ENCODE measurements at regions not wholly inside any gene's neighbourhood (a gene's known extent, or its start where the extent isn't known, plus 50 kb on each side); places are given as distances from the start of the nearest gene placed in this dataset.

GRCh38 chr4:33085709-33086108 is 2365.5 kb downstream of the PCDH7 start:
- Histone ChIP-seq H3K4me1 (ENCODE audit: insufficient read depth, low read length) (no peaks in the 10 kb centered on the region), H3K4me3 (ENCODE audit: low read length) (no peak overlapping the region), H3K36me3 (ENCODE audit: insufficient read depth, low read length) (no peaks in the 10 kb centered on the region), H3K9me3 (ENCODE audit: control insufficient read depth in 1 of 2, insufficient read depth in 1 of 2, low read length in 2 of 2) (peaks cover 3 to 4% of the 10 kb centered on the region in 2 experiments), H3K27me3 (ENCODE audit: control insufficient read depth in 1 of 2, insufficient read depth in 2 of 2, low read length in 2 of 2) (no peaks in the 10 kb centered on the region), H3K27ac (ENCODE audit: low read depth in 1 of 2, low read length in 2 of 2) (no peak overlapping the region)
- Mint-ChIP-seq H3K9me3 (peaks cover 7% of the 10 kb centered on the region), H3K36me3 (ENCODE audit: low read depth) (no peaks in the 10 kb centered on the region), H3K4me1 (ENCODE audit: low read depth) (no peaks in the 10 kb centered on the region), H3K27me3 (no peaks in the 10 kb centered on the region), H3K27ac (no peak overlapping the region), H3K4me3 (no peak overlapping the region)
- ChIA-PET POLR2A (no interaction called here), CTCF (no interaction called here)
- TF ChIP-seq, protein P1, sequence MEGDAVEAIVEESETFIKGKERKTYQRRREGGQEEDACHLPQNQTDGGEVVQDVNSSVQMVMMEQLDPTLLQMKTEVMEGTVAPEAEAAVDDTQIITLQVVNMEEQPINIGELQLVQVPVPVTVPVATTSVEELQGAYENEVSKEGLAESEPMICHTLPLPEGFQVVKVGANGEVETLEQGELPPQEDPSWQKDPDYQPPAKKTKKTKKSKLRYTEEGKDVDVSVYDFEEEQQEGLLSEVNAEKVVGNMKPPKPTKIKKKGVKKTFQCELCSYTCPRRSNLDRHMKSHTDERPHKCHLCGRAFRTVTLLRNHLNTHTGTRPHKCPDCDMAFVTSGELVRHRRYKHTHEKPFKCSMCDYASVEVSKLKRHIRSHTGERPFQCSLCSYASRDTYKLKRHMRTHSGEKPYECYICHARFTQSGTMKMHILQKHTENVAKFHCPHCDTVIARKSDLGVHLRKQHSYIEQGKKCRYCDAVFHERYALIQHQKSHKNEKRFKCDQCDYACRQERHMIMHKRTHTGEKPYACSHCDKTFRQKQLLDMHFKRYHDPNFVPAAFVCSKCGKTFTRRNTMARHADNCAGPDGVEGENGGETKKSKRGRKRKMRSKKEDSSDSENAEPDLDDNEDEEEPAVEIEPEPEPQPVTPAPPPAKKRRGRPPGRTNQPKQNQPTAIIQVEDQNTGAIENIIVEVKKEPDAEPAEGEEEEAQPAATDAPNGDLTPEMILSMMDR (IDR thresholded peaks at IDR 0.05): no peak
- DNase-seq (no peak), ATAC-seq (ENCODE audit: poor library complexity) (no peak)
- intact Hi-C loops (cut with DNase I, micrococcal nuclease): no loop called here

GRCh38 chr4:33086331-33086925 is 2366.3 kb downstream of the PCDH7 start:
- no peaks in the 10 kb centered on the region for H3K36me3 ChIP-seq (ENCODE audit: insufficient read depth, low read length)
- CTCF ChIA-PET: no interaction called here
- no peak overlapping the region for H3K4me3 ChIP-seq (ENCODE audit: low read length)
- no peaks in the 10 kb centered on the region for H3K27me3 Mint-ChIP-seq
- no peaks in the 10 kb centered on the region for H3K27me3 ChIP-seq (ENCODE audit: control insufficient read depth in 1 of 2, insufficient read depth in 2 of 2, low read length in 2 of 2)
- no peaks in the 10 kb centered on the region for H3K4me1 ChIP-seq (ENCODE audit: insufficient read depth, low read length)
- TF ChIP-seq, protein P1 (IDR thresholded peaks at IDR 0.05): no peak
- H3K4me1 Mint-ChIP-seq (ENCODE audit: low read depth): no peaks in the 10 kb centered on the region
- POLR2A ChIA-PET: no interaction called here
- peaks cover 7% of the 10 kb centered on the region for H3K9me3 Mint-ChIP-seq
- no peaks in the 10 kb centered on the region for H3K36me3 Mint-ChIP-seq (ENCODE audit: low read depth)
- no peak overlapping the region for H3K27ac Mint-ChIP-seq
- no peak overlapping the region for H3K4me3 Mint-ChIP-seq
- no peak overlapping the region for H3K27ac ChIP-seq (ENCODE audit: low read depth in 1 of 2, low read length in 2 of 2)
- ATAC-seq (ENCODE audit: poor library complexity) (no peak), DNase-seq (no peak)
- intact Hi-C loops (cut with DNase I, micrococcal nuclease): no loop called here
- H3K9me3 ChIP-seq (ENCODE audit: control insufficient read depth in 1 of 2, insufficient read depth in 1 of 2, low read length in 2 of 2): peaks cover 3 to 5% of the 10 kb centered on the region in 2 experiments

- Mint-ChIP-seq H3K27ac (no peak overlapping the region), H3K27me3 (no peaks in the 10 kb centered on the region), H3K4me1 (ENCODE audit: low read depth) (no peaks in the 10 kb centered on the region), H3K4me3 (no peak overlapping the region), H3K36me3 (ENCODE audit: low read depth) (no peaks in the 10 kb centered on the region), H3K9me3 (peaks cover 2% of the 10 kb centered on the region)
- ATAC-seq (ENCODE audit: poor library complexity) (no peak), DNase-seq (no peak)
- Histone ChIP-seq H3K27ac (ENCODE audit: low read depth in 1 of 2, low read length in 2 of 2) (no peak overlapping the region), H3K27me3 (ENCODE audit: control insufficient read depth in 1 of 2, insufficient read depth in 2 of 2, low read length in 2 of 2) (no peaks in the 10 kb centered on the region), H3K9me3 (ENCODE audit: control insufficient read depth in 1 of 2, insufficient read depth in 1 of 2, low read length in 2 of 2) (peaks cover 0 to 7% of the 10 kb centered on the region in 2 experiments), H3K4me3 (ENCODE audit: low read length) (no peak overlapping the region), H3K4me1 (ENCODE audit: insufficient read depth, low read length) (no peaks in the 10 kb centered on the region), H3K36me3 (ENCODE audit: insufficient read depth, low read length) (no peaks in the 10 kb centered on the region)
- TF ChIP-seq, protein P1 (IDR thresholded peaks at IDR 0.05): no peak
- intact Hi-C loops (cut with DNase I, micrococcal nuclease): no loop called here
- ChIA-PET CTCF (no interaction called here), POLR2A (no interaction called here)
Measured at GRCh38 chr4:33088713-33089112, 2368.5 kb downstream of the PCDH7 start.
